HG02870 (cell line): ENCODE measurements at regions not wholly inside any gene's neighbourhood (a gene's known extent, or its start where the extent isn't known, plus 50 kb on each side); places are given as distances from the start of the nearest gene placed in this dataset.

Experiments
- ATAC-seq: cut with Tn5 transposase; IDR thresholded peaks from one replicate; pipeline ENCODE4 v1.9.1; 2021; ENCODE audit warnings: mild to moderate bottlenecking, moderate library complexity; ENCODE audit not compliant: unreplicated experiment

DNA sequence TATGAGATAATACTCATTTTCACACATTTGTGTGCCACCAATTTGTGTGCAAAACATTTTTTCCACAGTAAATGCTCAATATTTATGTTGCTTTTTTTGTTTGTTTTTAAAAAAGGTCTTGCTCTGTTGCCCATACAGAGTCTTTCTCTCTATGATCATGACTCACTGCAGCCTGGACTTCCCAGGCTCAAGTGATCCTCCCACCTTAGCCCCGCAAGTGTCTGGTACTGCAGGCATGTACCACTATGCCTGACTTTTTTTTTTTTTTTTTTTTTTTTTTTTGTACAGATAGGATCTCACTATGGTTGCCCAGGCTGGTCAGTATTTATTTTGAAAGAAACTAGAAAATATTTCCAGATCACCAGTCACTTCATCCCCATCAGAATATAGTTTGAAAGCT, 297.8 kb upstream of the GYPC start:
- ATAC-seq: no peak

DNA sequence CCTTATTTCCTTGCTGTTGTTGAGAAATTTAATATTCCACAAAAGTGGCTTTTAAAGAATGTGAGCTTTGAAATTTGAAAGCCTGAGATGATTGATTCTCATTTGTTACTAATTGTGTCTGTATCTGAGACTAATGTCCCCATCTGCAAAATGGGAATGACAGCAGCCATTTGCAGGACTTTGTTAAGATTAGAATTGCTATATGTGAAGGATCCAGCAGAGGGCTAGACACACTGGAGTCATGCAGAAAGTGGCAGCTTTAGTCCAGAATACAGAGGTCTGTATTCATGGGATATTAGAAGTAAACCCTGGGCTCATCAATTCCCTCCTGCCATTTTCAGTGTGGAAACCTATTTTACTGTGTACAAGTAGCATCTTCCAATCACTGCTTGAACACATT, 296.5 kb upstream of the GYPC start:
- peak; percentile 75 for ATAC-seq

DNA sequence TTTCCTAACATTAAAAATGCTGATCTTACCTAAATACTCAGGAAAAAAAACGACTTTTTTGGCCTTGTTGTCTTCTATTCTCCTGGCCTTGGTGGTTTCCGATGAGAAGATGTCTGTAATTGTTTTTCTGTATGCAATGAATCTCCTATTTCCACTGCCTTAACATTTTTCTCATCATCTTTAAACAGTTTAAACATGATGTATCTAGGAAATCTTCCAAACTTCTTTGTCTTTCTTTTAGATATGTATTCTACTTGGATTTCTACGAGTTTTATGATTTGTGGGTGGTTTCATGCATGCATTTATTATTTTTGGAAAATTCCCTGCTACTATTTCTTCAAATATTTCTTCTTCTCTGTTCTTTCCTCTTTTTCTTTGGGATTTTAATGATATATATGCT, 288.6 kb upstream of the GYPC start:
- ATAC-seq: no peak

DNA sequence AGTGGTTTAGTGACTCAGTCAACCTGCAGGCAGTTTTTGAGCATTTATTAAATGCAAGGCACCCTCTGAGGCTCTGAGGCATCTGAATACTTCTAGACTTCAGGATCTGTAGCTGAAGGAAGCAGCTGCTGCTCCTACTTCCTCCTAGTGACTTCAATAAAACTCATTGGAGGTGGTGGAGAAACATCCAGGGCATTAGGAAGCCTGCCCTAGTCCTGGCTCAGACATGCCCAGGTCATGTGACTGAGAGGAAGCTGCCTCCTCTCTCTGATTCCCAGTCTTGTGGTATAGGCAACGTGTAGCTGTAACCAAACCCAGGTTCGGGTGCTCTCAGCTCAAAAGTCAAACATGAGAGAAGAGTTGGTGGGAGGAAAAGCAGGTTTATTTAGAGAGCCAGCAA, 287.2 kb upstream of the GYPC start:
- ATAC-seq: no peak

DNA sequence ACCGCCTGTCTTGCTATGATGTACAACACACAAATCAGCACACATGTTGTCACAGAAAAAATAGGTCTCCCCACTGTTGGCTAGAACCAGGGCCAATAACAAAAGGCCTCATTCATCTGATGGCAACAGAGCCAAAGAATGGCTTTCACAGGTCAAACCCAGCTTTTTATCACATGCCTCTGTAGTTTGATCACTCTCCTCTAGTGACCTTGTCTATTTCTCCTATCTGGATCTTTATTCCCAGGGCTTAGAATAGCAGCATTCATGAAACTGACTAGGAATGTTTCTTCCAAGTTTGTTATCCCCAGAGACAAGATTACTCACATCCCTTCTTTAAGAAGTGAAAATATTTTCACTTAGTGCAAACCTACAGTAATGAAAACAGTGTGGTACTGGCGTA, 285.8 kb upstream of the GYPC start:
- no peak for ATAC-seq

DNA sequence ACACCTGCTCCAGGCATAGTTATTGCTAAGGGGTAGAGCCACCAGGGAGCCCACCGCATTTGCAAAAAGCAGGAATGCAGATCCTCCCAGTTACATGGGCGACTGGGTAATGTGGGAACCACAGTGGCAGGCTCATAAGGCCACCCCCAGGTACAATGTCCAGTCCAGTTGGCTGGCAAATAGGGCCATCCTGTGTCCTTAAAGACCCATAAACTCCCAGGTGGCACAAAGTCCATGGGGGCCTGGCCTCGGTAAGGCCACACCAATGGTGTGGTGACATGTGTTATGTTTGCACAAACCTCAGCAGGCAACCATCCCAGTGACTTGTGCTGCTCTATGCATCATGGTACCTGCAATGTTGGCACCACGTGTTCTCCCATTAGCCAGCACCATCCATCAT, 283.6 kb upstream of the GYPC start:
- ATAC-seq: no peak

DNA sequence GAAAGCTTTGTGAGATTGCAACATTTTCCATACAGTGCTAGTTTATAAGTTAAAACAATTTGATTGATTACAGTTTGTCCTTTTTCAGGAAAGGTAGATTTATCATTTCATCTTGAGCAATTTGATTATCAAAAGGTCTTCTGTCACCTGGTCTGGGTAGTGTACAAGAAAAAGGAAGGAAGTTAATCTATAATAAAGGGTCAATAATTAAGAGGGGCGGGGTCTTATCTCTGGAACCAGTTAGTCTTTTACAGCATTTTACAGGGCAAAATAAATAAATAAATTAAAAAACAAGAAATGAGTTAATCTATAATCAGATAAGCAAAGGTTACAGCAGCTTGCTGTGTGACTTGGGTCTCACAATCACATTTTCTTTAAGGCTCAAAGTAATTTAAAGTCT, 277.8 kb upstream of the GYPC start:
- no peak for ATAC-seq

DNA sequence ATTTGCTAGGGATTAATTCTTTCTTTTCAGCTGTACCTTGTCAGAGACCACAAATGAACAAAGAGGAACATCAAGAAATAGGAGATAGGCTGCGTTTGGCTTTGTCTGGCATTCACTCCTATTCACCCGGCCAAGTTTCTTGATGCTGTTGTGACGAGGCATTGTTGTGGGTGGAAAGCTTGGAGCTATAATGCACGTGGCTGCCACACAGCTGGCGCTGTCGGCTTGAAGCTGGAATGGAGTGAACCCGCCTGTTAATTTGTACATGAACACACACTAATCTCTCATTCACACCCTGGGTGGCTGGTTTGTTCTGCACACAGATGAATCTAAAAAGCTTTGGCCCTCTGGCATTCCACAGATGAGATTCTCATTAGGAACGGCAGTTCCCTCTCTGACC, 274.9 kb upstream of the GYPC start:
- no peak for ATAC-seq

DNA sequence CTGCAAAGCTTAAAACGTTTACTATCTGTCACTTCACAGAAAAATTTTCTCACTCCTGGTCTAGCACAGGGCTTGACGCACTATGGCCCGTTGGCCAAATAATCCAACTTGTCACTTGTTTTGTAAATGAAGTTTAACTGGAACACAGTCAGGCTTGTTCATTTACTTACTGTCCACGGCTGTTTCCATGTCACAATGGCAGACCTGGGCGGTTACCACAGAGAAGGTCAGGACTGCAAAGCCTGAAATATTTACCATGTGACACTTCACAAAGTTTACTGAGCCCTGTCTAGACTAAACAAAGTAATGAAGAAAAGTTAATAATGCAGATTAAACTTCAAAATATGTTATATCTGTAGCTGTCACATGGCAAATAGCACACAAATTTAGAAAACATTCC, 273.0 kb upstream of the GYPC start:
- no peak for ATAC-seq

DNA sequence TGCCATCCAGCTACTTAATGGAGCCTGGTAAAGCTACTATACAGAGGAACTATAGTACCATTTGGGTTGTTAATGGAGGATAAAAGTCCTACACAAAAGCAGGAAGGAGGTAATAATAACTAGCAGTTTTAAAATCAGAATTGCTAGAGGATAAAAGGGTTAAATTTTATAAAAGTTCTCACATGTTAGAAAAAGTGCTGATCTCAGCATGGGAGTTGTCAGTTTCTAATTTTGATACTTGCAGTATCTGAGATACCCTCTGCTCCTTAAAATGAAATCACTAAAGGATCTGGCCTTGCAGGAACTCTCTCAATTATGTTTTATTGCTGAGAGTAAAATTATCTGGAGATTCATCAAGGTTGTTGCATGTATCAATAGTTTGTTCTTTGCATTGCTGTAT, 272.2 kb upstream of the GYPC start:
- ATAC-seq: no peak

DNA sequence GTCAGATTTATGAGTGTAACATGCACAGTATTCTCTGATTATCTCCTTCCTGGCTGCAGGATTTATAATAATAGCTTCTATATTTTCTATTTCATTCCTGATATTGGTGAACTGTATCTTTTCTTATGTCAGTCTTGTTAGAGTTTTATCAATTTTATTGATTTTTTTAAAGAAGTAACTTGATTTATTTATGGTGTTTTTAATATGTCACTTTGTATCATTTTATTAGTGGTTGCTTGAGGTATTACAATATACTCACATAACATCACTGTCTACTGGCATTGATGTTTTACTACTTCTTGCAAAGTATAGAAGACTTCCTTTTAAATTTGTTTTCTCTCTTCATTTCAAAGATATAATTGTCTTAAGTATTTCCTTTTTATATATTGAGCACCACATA, 270.5 kb upstream of the GYPC start:
- no peak for ATAC-seq

DNA sequence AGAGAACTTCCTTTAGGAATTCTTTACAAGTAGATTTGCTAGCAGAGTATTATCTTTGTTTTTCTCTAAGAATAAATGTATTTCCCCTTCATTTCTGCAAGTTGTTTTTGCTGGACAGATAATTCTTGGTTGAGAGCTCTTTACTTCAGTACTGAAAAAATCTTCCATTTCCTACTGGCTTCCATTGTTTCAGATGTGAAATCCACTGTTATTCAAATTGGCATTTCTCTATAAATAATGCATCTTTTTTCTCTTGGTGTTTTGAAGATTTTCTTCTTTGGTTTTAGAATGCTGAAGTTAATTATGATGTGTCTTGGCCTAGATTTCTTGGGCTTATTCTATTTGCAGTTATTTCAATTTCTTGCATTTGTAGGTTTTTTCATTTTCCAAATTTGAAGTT, 270.0 kb upstream of the GYPC start:
- ATAC-seq: no peak

DNA sequence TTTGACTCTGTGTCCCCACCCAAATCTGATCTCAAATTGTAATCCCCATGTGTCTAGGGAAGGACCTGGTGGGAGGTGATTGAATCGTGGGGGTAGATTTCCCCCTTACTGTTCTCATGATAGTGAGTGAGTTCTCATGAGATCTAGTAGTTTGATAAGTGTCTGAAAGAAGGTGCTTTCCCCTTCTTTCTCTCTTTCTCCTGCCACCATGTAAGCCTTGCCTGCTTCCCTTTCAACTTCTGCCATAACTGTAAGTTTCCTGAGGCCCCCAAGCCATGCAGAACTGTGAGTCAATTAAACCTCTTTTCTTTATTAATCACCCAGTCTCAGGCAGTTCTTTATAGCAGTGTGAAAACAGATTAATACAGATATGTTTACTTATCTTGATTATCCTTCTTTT, 266.5 kb upstream of the GYPC start:
- no peak for ATAC-seq

DNA sequence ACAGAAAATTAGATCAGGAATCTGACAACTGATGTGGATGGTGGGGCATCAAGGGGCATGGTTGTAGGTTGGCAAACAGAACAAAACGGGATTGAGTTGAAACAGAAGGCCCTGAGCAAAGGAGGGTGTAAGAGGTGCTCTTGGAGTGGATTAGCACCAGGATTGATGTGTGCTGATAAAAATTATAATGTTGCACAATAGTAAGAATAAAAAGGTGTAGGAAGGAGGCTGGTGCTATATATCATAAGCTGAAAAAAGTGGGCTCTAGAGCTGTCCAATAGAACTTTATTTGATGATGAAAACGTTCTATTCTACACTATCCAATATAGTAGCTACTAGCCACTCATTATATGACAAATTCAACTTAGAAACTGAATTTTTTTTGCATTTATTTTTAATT, 263.1 kb upstream of the GYPC start:
- no peak for ATAC-seq

DNA sequence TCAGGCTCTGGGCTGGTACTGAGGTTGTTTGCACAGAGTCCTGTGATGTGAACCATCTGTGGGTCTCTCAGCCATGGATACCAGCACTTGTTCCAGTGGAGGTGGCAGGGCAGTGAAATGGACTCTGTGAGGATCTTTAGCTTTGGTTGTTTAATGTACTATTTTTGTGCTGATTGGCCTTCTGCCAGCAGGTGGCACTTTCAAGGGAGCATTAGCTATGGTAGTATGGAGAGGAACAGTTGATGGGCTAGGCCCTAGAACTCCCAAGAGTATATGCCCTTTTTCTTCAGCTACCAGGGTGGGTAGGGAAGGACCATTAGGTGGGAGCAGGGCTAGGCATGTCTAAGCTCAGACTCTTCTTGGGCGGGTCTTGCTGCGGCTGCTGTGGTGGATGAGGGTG, 257.0 kb upstream of the GYPC start:
- ATAC-seq: peak; percentile 47

DNA sequence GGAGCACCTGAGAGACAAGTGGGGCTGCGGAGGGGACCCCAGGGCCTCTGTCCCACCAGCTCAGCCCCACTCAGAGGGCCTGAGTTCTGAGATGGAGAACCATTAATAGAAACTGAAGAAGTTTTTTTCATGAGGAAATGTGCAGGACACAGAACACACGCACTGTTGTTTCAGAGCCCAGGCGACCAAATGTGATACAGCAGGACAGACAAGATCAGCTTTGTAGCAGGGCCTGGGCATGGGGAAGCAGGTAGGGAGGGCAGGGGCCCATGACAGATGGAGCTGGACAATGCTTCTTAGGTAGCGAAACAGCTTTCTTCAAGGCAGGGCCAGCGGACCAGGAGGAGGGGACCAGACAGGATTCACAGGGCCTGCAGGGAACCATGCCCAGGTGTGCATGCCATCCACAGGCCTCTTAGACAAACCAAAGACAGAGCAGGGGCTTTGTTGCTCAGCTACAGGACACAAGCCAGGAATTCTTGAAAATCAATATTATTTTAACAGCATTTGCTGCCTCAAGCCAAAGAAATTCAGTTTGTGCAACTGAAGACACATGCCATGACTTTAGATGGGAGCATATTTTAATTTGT, 252.8 kb upstream of the GYPC start:
- no peak for ATAC-seq

DNA sequence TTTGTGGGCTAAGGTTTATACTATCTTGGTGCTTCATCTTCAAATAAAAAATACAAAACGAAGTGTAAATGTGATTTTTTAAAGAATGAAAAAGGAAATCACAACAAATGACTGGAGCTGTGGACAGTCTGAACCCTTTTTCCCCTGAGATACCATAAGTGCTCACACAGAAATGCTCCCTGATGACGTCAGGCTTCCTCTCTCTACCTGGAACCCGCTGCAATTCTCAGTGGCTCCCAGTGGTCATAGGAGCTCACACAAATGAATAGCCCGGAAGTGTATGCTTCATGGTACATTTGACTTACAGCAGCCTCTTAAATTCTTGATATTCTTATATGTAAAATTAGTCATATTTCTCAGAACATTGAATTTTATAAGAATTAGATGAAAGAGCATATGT, 249.7 kb upstream of the GYPC start:
- ATAC-seq: no peak

DNA sequence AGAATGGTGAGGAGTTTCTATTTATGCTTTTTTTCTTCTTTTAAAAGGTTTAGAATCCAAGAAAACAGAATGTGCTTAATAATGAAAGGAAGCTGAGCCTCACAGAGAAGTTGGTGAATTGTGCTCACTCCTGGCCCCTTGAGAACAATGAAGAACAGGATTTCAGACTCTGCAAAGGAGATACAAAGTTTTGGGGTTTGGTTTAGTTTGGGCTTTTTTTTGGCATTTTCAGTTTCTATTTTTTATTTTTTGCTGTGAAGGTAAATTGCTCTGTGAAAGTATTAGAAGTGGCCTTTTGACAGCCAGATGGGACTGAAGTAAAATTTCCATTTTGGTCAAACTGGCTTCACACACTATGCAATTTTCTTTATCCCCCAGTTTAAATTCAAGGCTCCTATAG, 247.3 kb upstream of the GYPC start:
- ATAC-seq: no peak

DNA sequence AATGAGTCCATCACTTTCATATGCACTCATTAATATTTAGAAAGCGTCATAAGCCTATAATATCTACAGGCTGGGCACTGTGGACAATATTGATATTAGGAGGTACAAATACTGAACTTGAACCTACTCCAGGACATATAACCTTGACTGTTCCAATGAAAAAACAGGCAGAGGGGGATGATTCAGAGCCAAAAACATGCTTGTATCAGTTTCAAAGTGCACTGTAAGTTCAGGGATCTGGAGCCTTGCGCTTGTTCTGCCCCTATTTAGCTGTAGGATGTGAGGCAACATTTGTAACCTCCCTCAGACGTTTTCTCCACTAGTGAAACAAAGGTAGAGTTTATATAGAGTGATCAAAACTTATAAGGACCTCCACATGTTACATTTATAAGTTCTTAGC, 246.1 kb upstream of the GYPC start:
- ATAC-seq: no peak

DNA sequence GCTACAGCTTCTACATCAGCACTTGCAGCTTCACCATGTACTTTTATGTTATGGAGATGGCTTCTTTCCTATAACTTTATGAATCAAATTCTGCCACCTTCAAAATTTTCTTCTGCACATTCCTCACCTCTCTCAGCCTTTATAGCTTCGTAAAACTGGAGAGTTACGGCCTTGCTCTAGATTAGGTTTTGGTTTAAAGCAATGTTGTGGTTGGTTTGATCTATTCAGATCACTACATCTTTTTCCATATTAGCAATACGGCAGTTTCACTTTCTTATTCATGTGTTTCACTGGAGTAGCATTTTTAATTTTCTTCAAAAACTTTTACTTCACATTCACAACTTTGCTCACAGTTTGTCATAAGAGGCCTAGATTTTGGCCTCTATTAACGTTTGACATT, 242.9 kb upstream of the GYPC start:
- peak; percentile 89 for ATAC-seq

DNA sequence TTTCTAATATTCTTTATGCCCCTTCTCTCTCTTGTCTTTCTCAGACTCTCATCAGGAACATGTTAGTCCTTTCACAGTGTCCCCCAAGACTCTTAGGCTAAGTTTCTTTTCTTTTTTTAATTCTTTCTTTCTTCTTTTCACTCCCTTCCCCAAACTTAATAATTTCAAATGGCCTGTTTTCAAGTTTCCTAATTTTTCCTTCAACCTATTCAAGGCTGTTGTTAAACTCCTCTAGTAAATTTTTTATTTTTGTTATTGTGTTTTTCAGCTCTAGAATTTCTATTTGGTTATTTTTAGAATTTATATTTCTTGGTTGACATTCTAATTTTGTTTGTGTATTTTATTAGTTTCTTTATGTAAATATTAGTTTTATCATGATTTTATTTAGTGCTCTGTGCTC, 236.6 kb upstream of the GYPC start:
- no peak for ATAC-seq

DNA sequence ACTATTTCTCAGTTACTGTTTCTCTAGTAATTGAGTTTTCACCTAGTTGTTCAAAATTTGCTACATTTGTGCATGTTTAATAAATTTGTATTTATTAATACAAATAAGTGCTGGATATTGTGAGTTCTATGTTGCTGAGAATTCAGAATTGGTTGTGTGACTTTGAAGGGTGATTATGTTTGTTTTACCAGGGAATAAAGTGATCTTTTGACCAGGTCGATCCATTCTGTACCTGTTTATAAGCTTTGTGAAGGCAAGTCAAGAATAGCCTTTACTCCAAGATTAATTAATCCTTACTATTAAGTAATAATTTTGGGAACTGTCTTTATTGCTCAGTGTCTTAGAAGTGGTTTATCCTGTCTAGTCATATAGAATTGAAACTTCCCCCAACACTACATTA, 230.0 kb upstream of the GYPC start:
- ATAC-seq: no peak

DNA sequence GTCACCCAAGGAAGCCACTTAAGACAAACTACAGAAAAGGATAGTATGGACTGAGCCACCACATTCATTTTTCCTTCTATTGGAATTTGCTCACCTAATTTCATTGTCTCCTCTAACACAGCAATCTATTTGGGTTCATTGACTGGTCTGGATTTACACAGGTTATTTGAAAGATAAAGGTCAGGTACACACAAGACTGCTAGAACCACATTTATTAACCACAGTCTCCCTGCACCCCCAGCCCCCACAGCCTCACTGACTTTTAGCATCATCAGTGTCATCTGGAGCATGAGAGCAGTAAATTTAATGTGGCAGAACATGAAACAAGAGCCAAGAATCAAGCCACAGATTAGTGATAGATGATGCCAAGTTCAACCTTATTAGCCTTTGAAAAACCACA, 226.9 kb upstream of the GYPC start:
- no peak for ATAC-seq

DNA sequence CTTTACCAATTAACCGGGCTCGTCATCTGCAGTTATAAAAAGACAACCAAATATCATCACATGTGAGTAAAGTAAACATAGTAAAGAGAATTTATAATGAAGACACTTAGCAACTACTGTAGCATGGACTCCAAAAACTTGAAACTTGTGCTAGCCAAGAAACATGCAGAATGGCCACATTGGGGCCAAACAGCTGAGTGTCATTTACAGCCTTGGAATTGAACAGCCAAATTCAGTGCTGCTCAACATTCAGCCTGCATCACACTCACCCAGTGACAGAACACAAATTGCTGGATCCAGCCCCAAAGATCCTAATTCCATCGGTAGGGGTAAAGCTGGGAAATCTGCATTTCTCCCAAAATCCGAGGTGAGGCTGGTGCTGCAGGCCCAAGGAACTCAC, 224.8 kb upstream of the GYPC start:
- ATAC-seq: no peak
